ENCODE measurements at regions not wholly inside any gene's neighbourhood (a gene's known extent, or its start where the extent isn't known, plus 50 kb on each side); places are given as distances from the start of the nearest gene placed in this dataset.

DNA sequence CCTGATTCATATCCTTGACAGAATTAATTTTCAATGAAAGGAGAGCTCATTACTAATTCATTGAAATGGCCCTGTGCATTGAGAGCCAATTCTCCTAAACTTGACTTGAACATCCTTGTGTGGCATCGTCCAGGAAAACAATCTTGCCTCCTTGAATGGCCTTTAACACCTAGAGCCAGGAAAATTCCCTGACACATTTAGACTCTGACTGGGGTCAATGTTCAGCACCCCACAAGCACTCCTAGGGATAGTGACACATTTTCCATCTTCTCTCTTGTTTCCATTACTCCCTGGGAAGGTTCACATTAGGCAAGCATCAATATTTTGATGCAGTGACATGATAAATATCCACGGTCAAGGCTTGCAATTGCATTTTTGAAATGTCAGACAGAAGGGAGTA is 218.9 kb downstream of the LACC1 start:
- no peak overlapping the region for H3K4me3 ChIP-seq (replicated peaks; ENCODE audit: low read depth, low read length)
- no peak for DNase-seq (ENCODE audit: low read depth)
- TF ChIP-seq, protein P1, sequence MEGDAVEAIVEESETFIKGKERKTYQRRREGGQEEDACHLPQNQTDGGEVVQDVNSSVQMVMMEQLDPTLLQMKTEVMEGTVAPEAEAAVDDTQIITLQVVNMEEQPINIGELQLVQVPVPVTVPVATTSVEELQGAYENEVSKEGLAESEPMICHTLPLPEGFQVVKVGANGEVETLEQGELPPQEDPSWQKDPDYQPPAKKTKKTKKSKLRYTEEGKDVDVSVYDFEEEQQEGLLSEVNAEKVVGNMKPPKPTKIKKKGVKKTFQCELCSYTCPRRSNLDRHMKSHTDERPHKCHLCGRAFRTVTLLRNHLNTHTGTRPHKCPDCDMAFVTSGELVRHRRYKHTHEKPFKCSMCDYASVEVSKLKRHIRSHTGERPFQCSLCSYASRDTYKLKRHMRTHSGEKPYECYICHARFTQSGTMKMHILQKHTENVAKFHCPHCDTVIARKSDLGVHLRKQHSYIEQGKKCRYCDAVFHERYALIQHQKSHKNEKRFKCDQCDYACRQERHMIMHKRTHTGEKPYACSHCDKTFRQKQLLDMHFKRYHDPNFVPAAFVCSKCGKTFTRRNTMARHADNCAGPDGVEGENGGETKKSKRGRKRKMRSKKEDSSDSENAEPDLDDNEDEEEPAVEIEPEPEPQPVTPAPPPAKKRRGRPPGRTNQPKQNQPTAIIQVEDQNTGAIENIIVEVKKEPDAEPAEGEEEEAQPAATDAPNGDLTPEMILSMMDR (IDR thresholded peaks at IDR 0.05; ENCODE audit: low read length, missing control alignments), result no peak

DNA sequence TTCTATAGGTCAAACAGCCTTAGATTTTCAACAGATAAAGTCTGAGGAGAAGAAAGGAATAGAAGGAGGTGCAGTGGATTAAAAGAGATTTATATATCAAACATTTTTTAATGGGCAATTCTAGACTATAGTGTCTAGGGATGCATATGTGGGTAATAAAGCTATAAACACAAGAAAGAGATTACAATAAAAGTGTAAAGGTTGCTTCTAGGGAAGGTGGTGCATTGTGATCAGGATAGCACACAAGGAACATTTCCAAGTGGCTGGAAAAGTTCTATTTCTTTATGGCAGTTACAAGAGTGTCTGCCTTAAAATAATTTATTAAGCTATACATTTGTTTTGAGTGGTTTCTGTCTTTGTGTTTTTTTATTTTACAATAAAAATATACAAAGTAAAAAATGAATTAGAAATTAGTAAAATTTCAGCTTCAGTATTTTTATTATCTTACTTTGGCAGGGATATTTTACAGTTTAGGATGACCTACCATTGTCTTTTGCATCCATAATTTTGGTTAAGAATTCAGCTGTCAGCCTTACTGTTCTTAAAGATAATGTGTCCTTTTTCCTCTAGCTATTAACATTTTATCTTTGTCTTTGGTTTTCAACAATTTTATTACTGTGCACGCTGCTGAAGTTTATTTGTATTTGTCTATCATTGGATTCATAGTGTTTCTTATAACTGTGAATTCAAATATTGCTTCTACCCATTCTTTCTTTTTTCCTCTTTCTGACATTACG is 221.8 kb downstream of the LACC1 start:
- no peak overlapping the region for H3K4me3 ChIP-seq (replicated peaks; ENCODE audit: low read depth, low read length)
- TF ChIP-seq, protein P1 (IDR thresholded peaks at IDR 0.05; ENCODE audit: low read length, missing control alignments), result no peak
- no peak for DNase-seq (ENCODE audit: low read depth)

DNA sequence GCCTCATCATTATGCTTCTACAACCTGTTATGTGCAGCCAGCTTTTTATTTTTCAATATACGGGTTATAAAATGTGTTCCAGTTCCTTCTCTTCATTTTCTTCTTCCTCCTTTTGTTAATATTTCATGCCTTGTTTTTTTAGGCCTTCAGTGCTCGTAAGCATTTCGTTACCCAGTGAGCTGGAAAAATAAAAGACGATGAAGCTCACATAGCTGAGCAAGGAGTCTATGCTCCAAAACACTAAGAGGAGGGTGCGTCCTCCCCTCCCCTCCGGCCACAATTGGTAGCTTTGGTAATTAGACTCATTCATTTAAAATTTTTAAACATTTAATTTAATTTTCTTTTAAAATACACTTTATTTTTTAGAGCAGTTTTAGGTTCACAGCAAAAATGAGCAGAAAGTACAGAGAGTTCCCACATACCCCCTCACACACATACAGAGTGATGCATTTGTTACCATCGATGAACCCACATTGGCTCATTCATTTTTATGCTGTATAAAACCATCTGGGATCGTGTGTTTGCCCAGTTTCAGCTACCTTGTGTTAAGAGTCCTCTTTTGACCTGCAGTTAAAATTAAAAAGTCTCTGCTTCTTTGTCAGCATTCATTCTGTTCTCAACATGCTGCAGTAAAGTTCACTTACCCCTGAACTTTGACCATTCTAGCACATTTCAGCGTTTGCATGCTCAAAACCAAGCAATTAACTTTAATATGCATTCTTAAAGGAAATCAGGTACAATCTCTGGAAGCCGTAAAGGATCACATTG is 223.9 kb downstream of the LACC1 start:
- H3K4me3 ChIP-seq (replicated peaks; ENCODE audit: low read depth, low read length), result no peak overlapping the region
- no peak for DNase-seq (ENCODE audit: low read depth)
- TF ChIP-seq, protein P1 (IDR thresholded peaks at IDR 0.05; ENCODE audit: low read length, missing control alignments), result no peak

DNA sequence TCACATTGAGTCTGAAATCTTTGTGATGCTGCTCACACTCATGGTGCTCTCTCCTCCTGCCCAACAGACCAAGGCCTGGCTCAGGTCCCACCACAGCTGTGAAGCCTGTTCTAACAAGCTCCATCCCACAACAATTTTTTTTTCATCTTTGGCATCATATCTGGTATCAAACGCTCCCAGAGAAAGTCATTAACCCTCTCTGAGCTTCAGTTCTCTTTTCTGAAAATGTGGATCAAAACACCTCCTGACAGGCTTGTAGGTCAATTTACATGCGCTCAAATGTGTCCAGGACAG is 224.4 kb downstream of the LACC1 start:
- H3K4me3 ChIP-seq (replicated peaks; ENCODE audit: low read depth, low read length), result no peak overlapping the region
- TF ChIP-seq, protein P1 (IDR thresholded peaks at IDR 0.05; ENCODE audit: low read length, missing control alignments), result no peak
- DNase-seq (ENCODE audit: low read depth), result no peak

DNA sequence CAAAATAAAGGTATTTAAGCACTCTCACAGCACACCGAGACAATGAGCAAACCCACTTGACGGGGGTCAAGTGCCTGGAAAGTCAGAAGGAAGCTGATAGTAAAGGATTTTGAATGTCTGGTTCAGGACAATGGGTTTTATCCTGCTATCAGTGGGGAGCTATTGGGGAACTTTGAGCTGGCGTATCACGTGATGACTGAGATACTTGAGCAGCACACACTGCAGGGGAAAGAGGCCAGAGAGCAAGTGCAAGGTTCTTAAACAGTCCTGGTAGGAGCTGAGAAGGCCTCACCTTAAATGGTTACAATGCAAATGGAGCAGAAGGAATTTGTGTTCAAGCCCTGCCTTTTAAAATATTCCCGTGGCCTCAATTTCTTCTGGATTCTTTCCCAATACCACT is 225.3 kb downstream of the LACC1 start:
- DNase-seq (ENCODE audit: low read depth), result no peak
- no peak overlapping the region for H3K4me3 ChIP-seq (replicated peaks; ENCODE audit: low read depth, low read length)
- TF ChIP-seq, protein P1 (IDR thresholded peaks at IDR 0.05; ENCODE audit: low read length, missing control alignments), result no peak

DNA sequence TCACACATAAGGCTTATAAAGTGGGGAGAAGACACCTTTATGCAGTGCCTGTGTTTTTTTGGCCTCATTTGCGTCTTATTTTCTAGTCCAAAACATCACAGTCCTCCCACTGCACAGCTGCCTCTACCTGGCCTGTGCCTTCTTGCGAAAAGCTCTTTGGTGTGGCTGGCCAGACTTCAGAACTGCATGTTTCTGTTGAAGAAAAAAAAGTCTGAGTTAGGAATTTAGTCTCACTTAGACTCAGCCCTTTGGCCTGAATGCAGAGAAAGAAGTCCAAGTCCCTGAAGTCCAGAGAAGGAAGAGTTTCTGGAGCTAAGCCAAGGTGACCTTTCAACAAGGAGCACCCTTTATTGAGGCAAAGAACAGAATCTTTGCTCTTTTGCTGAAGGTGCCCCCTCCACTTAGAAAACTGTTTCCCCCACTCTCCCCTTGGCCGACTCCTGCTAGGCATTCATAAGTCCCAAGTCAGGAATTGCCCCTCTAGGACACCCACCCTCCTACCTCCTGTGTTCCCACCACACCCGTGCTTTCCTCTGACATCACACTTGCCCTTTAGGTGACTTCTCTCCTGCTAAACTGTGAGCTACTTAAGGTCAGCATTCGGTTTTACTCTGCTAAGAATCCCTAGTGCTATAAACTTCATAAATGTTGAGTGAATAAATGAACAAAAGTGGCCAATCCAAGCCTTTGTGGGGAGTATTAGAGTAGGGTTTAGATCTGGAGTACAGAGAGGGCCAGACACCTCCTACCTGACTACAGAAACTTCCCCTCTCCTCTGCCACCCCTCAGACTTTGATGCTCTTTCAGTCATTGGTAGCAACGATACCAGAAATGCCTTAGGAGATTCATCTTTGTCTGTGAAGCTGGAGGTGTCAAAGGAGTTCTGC is 226.8 kb downstream of the LACC1 start:
- TF ChIP-seq, protein P1 (IDR thresholded peaks at IDR 0.05; ENCODE audit: low read length, missing control alignments), result no peak
- DNase-seq (ENCODE audit: low read depth), result no peak
- H3K4me3 ChIP-seq (replicated peaks; ENCODE audit: low read depth, low read length), result no peak overlapping the region
